ENCODE measurements at regions not wholly inside any gene's neighbourhood (a gene's known extent, or its start where the extent isn't known, plus 50 kb on each side); places are given as distances from the start of the nearest gene placed in this dataset.

DNA sequence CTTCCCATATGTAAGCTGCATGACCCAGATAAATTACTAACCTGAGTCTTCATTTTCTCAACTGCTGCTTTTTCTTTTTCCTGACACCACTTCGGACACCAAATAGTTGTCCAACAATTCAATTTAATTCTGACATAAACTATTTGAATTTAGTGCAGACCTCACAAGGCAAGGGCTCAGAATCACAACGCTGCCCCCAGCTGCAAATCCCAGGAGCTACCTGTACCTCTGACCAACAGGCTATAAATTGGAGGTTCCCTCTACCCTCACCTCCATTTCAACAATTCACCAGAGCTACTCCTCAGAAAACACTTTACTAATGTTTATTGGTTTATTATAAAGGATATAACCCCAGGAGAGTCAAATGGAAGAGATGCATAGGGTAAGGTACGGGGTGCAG lies 737.6 kb downstream of the NTRK3 start:
- TF ChIP-seq ZFP30 (CRISPR knock-in tag; IDR thresholded peaks at IDR 0.05) (no peak), RARB (CRISPR knock-in tag; IDR thresholded peaks at IDR 0.05) (no peak), CSDC2 (CRISPR knock-in tag; IDR thresholded peaks at IDR 0.05) (no peak), GLIS3 (CRISPR knock-in tag; IDR thresholded peaks at IDR 0.05) (no peak)
- TF ChIP-seq, protein P1, sequence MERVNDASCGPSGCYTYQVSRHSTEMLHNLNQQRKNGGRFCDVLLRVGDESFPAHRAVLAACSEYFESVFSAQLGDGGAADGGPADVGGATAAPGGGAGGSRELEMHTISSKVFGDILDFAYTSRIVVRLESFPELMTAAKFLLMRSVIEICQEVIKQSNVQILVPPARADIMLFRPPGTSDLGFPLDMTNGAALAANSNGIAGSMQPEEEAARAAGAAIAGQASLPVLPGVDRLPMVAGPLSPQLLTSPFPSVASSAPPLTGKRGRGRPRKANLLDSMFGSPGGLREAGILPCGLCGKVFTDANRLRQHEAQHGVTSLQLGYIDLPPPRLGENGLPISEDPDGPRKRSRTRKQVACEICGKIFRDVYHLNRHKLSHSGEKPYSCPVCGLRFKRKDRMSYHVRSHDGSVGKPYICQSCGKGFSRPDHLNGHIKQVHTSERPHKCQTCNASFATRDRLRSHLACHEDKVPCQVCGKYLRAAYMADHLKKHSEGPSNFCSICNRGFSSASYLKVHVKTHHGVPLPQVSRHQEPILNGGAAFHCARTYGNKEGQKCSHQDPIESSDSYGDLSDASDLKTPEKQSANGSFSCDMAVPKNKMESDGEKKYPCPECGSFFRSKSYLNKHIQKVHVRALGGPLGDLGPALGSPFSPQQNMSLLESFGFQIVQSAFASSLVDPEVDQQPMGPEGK (CRISPR knock-in tag; IDR thresholded peaks at IDR 0.05; ENCODE audit: borderline replicate concordance): no peak
- TF ChIP-seq, protein P2, sequence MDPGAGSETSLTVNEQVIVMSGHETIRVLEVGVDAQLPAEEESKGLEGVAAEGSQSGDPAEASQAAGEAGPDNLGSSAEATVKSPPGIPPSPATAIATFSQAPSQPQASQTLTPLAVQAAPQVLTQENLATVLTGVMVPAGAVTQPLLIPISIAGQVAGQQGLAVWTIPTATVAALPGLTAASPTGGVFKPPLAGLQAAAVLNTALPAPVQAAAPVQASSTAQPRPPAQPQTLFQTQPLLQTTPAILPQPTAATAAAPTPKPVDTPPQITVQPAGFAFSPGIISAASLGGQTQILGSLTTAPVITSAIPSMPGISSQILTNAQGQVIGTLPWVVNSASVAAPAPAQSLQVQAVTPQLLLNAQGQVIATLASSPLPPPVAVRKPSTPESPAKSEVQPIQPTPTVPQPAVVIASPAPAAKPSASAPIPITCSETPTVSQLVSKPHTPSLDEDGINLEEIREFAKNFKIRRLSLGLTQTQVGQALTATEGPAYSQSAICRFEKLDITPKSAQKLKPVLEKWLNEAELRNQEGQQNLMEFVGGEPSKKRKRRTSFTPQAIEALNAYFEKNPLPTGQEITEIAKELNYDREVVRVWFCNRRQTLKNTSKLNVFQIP (CRISPR knock-in tag; IDR thresholded peaks at IDR 0.05; ENCODE audit: borderline replicate concordance, low read depth): no peak

Data from SK-N-SH treated with all-trans-retinoic acid at 6 μM for 48 hours (cell line).